Cardiac fibroblast (primary cell): ENCODE measurements at regions not wholly inside any gene's neighbourhood (a gene's known extent, or its start where the extent isn't known, plus 50 kb on each side); places are given as distances from the start of the nearest gene placed in this dataset.

Experiments used
- DNase-seq, 2 donors: peaks; one replicate each; pipeline versions ENCODE4 v3.0.0 to v3.0.0-alpha.2; 2010; ENCODE audit warnings: low read depth in 2 of 2
- H3K4me3 ChIP-seq, 2 donors: replicated peaks in 1 of 2; 1 replicate in 1 of 2; 2 replicates in 1 of 2; pipeline ENCODE4 v1.5.1; 2011; ENCODE audit warnings: low read depth in 2 of 2, low read length in 2 of 2, mild to moderate bottlenecking in 2 of 2, moderate library complexity in 1 of 2
- TF ChIP-seq, protein P1 (sequence below): IDR thresholded peaks from one replicate; pipeline ENCODE4 v1.5.1; 2011; ENCODE audit warnings: low read depth, mild to moderate bottlenecking, low read length, inconsistent platforms

DNA sequence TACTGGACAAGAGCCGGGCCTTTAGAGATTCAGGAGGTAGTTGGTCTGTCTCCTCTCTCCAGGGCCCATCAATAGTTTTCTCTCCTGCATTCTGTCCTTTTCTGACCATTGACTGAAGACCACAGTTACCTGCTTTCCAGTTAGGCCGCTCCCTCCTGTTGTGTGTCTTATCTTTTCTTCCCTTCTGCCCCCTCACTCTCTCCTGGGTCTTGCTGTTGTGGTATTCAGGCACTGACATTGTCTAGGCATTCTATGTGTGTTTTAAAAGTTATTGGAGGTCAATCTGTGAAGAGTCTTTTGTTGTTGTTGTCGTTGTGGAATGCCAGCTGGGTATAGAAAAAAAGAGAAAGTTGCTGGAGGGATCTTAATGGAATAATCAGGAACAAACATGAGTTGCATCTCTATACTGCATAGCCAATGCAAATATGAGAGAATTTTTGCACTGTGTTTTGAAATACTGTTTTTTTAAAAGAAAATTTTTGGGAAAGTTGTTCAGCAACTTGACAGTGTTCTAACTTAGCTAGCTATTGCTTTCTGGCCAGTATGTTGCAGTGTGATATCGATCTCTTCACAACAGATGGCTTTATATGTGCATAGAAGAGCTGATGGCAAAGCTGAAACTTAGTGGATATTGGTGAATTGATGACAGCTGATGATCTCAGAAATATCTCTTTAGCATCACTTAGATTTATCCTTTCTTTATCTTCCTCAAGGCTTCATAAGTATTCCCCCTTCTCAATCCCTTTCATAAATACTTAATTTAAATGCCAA, 240.7 kb downstream of the C4orf33 start:
- DNase-seq, result no peak
- no peak overlapping the region for H3K4me3 ChIP-seq
- TF ChIP-seq, protein P1, sequence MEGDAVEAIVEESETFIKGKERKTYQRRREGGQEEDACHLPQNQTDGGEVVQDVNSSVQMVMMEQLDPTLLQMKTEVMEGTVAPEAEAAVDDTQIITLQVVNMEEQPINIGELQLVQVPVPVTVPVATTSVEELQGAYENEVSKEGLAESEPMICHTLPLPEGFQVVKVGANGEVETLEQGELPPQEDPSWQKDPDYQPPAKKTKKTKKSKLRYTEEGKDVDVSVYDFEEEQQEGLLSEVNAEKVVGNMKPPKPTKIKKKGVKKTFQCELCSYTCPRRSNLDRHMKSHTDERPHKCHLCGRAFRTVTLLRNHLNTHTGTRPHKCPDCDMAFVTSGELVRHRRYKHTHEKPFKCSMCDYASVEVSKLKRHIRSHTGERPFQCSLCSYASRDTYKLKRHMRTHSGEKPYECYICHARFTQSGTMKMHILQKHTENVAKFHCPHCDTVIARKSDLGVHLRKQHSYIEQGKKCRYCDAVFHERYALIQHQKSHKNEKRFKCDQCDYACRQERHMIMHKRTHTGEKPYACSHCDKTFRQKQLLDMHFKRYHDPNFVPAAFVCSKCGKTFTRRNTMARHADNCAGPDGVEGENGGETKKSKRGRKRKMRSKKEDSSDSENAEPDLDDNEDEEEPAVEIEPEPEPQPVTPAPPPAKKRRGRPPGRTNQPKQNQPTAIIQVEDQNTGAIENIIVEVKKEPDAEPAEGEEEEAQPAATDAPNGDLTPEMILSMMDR, result no peak

DNA sequence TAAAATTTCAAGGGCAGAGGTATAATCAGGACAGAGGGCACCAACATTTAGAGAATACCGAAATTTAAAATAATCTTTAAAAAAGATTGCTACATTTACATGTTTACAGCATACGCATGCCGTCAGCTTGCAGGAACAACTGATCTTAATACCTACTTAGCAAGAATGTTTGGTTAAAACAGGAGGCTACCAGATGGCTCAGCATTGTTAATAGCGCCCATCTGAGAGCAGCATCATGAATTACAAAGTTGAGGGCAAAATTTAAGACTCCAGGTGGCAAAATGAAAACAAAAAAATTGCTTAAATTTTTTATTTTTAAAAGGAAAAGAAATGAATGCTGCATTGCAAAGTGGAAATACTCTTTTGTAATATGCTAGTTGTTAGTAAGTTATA, 241.3 kb downstream of the C4orf33 start:
- no peak for DNase-seq
- TF ChIP-seq, protein P1, result no peak
- H3K4me3 ChIP-seq, result no peak overlapping the region

DNA sequence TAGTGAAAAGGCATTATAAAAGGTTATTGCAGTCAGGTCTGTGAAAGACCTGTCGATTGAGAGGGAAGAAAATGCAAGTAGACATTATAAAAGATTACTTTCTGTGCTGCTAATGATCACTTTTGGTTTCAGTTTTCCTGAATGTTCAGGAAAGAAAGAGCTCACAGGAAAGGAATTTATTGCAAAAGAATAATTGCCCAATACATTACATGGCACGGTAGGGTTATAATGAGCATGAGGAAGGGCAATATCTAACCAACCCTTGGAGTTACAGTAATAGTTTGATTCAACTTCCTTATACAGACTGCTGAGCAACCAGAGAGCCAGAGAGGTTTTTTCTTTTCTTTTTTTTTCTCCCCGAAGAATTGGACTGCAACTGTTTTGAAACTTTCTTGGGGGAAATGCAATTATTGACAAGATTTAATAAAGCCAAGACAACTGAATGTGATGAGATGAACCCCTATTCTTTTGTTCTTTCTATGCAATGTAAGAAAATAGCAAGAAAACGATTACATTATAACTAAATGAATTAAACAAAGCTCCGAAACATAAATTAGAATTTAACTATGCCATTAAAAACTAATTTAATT, 247.0 kb downstream of the C4orf33 start:
- TF ChIP-seq, protein P1, result no peak
- H3K4me3 ChIP-seq, result no peak overlapping the region
- DNase-seq, result peak; percentile 88 to 89

DNA sequence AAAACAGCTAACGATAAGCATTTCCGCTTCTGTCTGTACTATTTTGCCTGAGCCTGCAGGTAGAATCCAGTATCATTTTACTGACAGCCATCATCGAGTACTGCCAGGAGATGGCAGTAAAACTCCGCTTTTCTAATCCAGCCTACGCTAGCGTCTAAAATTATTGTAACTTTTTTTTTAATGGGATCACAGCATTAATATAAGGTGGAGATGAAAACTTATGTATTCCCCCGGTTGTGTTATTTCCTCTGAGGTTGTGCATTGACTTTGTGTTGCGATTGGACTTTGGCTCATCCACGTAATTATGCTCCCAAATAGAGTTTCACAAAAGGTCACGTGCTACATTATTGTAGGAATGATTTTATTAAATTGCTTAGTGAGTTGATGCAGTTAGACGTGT, 248.1 kb downstream of the C4orf33 start:
- H3K4me3 ChIP-seq, result no peak overlapping the region
- TF ChIP-seq, protein P1, result peak; percentile 68
- peak; percentile 59 to 61 for DNase-seq

DNA sequence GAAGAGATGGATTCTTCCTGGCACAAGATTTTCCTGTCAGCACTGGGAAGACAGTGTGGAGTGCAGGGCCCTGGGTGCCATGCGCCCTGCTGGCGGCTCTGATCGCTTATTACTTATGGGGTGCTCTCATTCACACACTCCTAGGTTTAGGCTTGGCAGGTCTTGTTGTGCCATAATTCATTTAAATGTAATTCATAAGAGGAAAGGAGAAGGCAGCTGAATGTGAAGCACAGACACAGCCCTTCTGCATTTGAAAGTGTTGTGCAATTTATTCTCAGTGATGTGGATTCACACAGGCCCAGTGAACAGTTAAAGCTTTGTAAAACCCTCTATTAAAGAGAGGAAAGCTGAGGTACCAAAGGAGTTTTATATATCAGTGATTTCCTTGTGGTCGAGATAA, 249.7 kb downstream of the C4orf33 start:
- DNase-seq, result no peak
- H3K4me3 ChIP-seq, result no peak overlapping the region
- TF ChIP-seq, protein P1, result no peak

DNA sequence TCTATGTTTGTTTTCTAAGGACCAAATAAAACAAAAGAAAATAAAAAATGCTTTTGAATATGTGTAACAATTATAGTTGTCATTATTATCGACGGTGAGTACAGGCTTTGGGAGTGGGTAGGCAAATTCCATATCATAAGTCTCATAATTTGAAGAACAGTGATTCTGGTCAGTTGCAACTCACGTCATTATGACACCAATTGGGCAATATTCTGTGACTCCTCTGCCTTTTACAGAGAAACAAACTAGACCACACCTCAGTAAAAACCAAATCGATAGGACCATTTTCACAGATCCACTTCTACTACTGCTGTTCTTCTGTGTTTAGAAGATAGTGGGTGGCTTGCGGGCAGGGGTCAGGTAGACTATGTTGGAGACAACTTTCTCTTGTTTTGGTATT, 250.1 kb downstream of the C4orf33 start:
- H3K4me3 ChIP-seq, result no peak overlapping the region
- DNase-seq, result no peak
- TF ChIP-seq, protein P1, result no peak
